ENCODE measurements at regions not wholly inside any gene's neighbourhood (a gene's known extent, or its start where the extent isn't known, plus 50 kb on each side); places are given as distances from the start of the nearest gene placed in this dataset.
"Not testable (repeated sequence)": the region's sequence is repeated elsewhere in the genome, so short reads cannot be mapped to it uniquely, and the experiment has no call there.

GRCh38 chr10:4149460-4149859 is 364.5 kb upstream of the KLF6 start:
- not testable (repeated sequence) for TF ChIP-seq CTCF, POLR2A (IDR thresholded peaks at IDR 0.05)

Data from thyroid gland (tissue), 4 donors.